ENCODE measurements at regions not wholly inside any gene's neighbourhood (a gene's known extent, or its start where the extent isn't known, plus 50 kb on each side); places are given as distances from the start of the nearest gene placed in this dataset.

- H3K9me3 ChIP-seq = no peaks in the 10 kb centered on the region
- intact Hi-C loops (cut with DNase I) = no loop called here
- no peak overlapping the region for H3K4me3 ChIP-seq
- no peaks in the 10 kb centered on the region for H3K36me3 ChIP-seq (replicated peaks in 1 of 2; ENCODE audit: insufficient read depth in 1 of 2, low read depth in 2 of 2)
- TF ChIP-seq CTCF (IDR thresholded peaks at IDR 0.05) = no peak
- no peak for TF ChIP-seq POLR2A (IDR thresholded peaks at IDR 0.05)
- no peaks in the 10 kb centered on the region for H3K27me3 ChIP-seq
- H3K4me1 ChIP-seq = no peaks in the 10 kb centered on the region
- H3K27ac ChIP-seq = no peak overlapping the region
- ATAC-seq (no peak), DNase-seq (no peak)
- 68 to 72% methylated on average over 3 to 4 of the region's 4 CpGs for WGBS, 2 donors
These were observed 253.0 kb upstream of the NDST4 start for GRCh38 chr4:115366390-115366789.

GRCh38 chr4:115365185-115365584 is 251.8 kb upstream of the NDST4 start:
- ATAC-seq (no peak), DNase-seq (no peak)
- Histone ChIP-seq H3K9me3 (no peaks in the 10 kb centered on the region), H3K4me1 (no peaks in the 10 kb centered on the region), H3K27me3 (no peaks in the 10 kb centered on the region), H3K27ac (no peak overlapping the region), H3K4me3 (no peak overlapping the region), H3K36me3 (replicated peaks in 1 of 2; ENCODE audit: insufficient read depth in 1 of 2, low read depth in 2 of 2) (no peaks in the 10 kb centered on the region)
- 68 to 85% methylated on average over 3 of the region's 3 CpGs for WGBS, 2 donors
- intact Hi-C loops (cut with DNase I) = no loop called here
- TF ChIP-seq POLR2A (IDR thresholded peaks at IDR 0.05) (no peak), CTCF (IDR thresholded peaks at IDR 0.05) (no peak)

- Histone ChIP-seq H3K4me3 (no peak overlapping the region), H3K4me1 (no peaks in the 10 kb centered on the region), H3K36me3 (replicated peaks in 1 of 2; ENCODE audit: insufficient read depth in 1 of 2, low read depth in 2 of 2) (no peaks in the 10 kb centered on the region), H3K27me3 (no peaks in the 10 kb centered on the region), H3K27ac (no peak overlapping the region), H3K9me3 (no peaks in the 10 kb centered on the region)
- intact Hi-C loops (cut with DNase I) = no loop called here
- ATAC-seq (no peak), DNase-seq (no peak)
- TF ChIP-seq POLR2A (IDR thresholded peaks at IDR 0.05) (no peak), CTCF (IDR thresholded peaks at IDR 0.05) (no peak)
These were observed 248.4 kb upstream of the NDST4 start for GRCh38 chr4:115361781-115362180.

GRCh38 chr4:115360431-115360830 is 247.0 kb upstream of the NDST4 start:
- no peaks in the 10 kb centered on the region for H3K4me1 ChIP-seq
- ATAC-seq (no peak), DNase-seq (no peak)
- no peaks in the 10 kb centered on the region for H3K27me3 ChIP-seq
- no peaks in the 10 kb centered on the region for H3K36me3 ChIP-seq (replicated peaks in 1 of 2; ENCODE audit: insufficient read depth in 1 of 2, low read depth in 2 of 2)
- WGBS, 2 donors = 22 to 39% methylated on average over 2 of the region's 2 CpGs
- intact Hi-C loops (cut with DNase I) = no loop called here
- no peak overlapping the region for H3K27ac ChIP-seq
- TF ChIP-seq CTCF (IDR thresholded peaks at IDR 0.05) (no peak), POLR2A (IDR thresholded peaks at IDR 0.05) (no peak)
- H3K4me3 ChIP-seq = no peak overlapping the region
- no peaks in the 10 kb centered on the region for H3K9me3 ChIP-seq

GRCh38 chr4:115357776-115358175 is 244.4 kb upstream of the NDST4 start:
- Histone ChIP-seq H3K36me3 (replicated peaks in 1 of 2; ENCODE audit: insufficient read depth in 1 of 2, low read depth in 2 of 2) (no peaks in the 10 kb centered on the region), H3K27me3 (no peaks in the 10 kb centered on the region), H3K4me1 (no peaks in the 10 kb centered on the region), H3K27ac (no peak overlapping the region), H3K4me3 (no peak overlapping the region), H3K9me3 (no peaks in the 10 kb centered on the region)
- intact Hi-C loops (cut with DNase I) = no loop called here
- DNase-seq (no peak), ATAC-seq (no peak)
- TF ChIP-seq POLR2A (IDR thresholded peaks at IDR 0.05) = no peak
